ENCODE measurements at regions not wholly inside any gene's neighbourhood (a gene's known extent, or its start where the extent isn't known, plus 50 kb on each side); places are given as distances from the start of the nearest gene placed in this dataset.

DNA sequence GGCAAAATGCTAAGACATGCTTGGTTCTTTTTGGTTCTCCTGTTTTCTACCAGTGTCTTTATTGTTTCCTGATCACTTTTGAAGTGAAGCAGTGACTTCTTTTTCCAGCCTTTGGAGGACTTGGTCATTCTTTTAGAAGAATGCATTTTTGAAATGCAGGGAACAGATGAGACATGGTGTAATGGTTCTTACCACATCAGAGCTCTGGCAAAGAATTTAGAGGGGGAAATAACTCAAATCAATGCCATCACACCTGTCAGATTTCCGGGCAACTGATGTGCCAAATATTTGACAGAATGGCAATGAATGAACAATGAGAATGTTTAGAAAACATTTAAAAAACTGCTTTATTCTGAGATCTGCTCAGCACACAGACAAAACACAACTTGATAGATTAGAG is 519.6 kb downstream of the IQCM start:
- TF ChIP-seq, protein P1, sequence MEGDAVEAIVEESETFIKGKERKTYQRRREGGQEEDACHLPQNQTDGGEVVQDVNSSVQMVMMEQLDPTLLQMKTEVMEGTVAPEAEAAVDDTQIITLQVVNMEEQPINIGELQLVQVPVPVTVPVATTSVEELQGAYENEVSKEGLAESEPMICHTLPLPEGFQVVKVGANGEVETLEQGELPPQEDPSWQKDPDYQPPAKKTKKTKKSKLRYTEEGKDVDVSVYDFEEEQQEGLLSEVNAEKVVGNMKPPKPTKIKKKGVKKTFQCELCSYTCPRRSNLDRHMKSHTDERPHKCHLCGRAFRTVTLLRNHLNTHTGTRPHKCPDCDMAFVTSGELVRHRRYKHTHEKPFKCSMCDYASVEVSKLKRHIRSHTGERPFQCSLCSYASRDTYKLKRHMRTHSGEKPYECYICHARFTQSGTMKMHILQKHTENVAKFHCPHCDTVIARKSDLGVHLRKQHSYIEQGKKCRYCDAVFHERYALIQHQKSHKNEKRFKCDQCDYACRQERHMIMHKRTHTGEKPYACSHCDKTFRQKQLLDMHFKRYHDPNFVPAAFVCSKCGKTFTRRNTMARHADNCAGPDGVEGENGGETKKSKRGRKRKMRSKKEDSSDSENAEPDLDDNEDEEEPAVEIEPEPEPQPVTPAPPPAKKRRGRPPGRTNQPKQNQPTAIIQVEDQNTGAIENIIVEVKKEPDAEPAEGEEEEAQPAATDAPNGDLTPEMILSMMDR (IDR thresholded peaks at IDR 0.05) = no peak
- TF ChIP-seq POLR2A (IDR thresholded peaks at IDR 0.05) = no peak
